ENCODE measurements at regions not wholly inside any gene's neighbourhood (a gene's known extent, or its start where the extent isn't known, plus 50 kb on each side); places are given as distances from the start of the nearest gene placed in this dataset.

- no peak for DNase-seq
These were observed 210.3 kb downstream of the UBE2E3 start for GRCh38 chr2:181190711-181191110.

DNA sequence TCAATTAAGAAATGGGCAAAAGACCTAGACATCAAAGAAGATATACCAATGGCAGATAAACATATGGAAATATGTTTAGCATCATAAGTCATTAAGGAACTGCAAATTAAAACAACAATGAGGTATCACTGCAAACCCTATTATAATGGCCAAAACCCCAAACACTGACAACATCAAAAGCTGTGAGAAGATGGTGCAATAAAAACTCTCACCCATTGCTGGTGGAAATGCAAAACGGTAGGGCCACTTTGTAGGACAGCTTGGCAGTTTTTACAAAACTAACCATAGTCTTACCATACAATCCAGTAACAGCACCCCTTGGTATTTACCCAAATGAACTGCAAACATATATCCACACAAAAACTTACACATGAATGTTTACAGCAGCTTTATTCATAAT, 213.1 kb downstream of the UBE2E3 start:
- no peak for DNase-seq

- no peak for DNase-seq
These were observed 216.0 kb downstream of the UBE2E3 start for GRCh38 chr2:181196401-181196800.

- no peak for DNase-seq
These were observed 216.8 kb downstream of the UBE2E3 start for GRCh38 chr2:181197140-181197760.

DNA sequence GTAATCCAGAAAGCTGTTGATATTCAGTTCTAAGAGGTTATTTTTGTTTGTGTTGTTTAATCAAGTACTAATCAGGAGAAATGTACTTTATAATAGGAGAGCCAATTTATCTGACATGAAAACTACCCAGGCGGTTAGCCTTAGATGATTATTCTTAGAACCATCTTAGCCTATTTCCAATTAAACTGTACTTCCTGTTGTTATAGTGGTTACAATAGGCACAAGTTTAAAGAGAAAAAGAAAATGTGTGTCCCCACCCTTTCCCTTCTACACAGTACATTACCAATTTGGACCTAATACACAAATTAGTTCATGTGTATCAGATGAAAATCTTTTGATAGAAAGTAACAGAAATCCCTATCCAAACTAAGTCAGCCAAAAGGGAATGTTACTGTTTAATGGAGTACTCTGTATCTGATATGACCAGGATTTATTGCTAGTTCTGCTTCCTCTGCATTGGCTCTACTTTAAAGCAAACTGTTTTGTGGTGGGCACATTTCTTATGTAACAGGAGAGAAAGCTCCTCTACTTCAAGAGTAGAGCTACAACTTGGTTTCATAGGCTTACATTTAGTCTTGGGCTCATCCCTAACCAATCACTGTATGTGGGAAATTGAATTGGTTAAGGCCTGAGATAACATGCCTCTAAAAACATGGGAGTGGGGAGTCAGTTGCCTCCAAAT, 217.9 kb downstream of the UBE2E3 start:
- no peak for DNase-seq

GRCh38 chr2:181203412-181203811, 223.0 kb downstream of the UBE2E3 start:
- no peak for DNase-seq

- no peak for DNase-seq
These were observed 223.5 kb downstream of the UBE2E3 start for GRCh38 chr2:181203916-181204315.

DNA sequence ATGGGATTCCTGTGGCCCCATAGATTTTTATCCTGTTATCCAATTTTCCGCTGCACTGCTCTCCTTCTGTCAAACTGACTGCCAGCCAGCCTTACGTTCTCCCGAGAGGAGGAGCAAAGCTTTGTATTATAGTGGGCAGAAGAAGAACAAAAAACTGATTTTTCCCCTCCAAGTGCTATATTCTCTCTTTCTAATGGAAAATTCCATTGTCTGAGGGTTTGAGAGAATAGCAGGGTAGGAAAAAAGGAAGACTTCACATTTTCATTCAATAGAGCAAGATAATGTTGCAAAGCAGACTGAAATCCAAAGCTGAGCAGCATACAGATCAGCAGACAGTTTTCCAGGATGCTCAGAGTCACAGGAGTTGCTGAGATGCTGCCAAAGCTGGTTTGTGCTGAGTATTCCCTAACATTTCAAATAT, 238.0 kb downstream of the UBE2E3 start:
- DNase-seq = no peak

DNA sequence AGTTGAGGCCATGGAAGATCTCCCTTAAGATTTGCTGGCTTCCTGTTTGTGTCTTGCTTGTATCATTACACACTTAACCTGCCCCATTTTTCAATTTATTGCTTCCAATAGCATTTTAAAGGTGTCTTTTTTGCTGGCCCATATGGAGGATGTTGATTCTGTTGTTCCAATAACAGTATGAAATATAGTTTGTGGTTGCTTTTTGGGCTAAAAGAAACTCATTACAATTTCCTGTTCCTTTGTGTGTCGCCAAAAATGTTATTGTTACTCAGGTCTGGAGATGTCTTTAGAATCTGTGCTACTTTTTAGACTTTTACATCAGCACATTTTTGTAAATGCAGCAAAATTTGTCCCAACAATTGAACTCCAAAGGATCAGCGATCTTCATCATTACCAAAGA, 234.0 kb upstream of the ITGA4 start:
- DNase-seq = no peak

- no peak for DNase-seq
These were observed 232.3 kb upstream of the ITGA4 start for GRCh38 chr2:181224866-181225265.

- no peak for DNase-seq
These were observed 228.5 kb upstream of the ITGA4 start for GRCh38 chr2:181228661-181229060.

- no peak for DNase-seq
These were observed 226.0 kb upstream of the ITGA4 start for GRCh38 chr2:181231151-181231550.

GRCh38 chr2:181231886-181232621, 225.1 kb upstream of the ITGA4 start:
- no peak for DNase-seq

DNA sequence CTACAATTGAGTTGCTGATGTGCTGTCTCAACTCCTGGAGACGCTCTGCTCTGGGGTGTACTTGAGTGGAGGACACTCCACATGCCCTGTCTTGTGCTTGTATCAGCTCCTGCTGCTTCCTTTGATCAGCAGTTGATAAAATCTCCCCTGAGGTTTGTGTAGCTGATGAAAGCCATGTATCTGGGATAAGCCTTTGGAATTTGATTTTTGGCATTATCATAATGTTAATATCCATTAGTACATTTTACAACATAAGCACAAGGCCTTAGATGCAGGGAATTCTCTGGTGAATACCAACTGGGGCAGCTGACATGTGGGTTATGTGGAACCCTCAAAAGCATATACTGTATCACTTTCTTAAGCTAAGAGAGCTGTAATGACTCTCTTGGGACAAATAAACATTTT, 222.7 kb upstream of the ITGA4 start:
- peak; percentile 22 for DNase-seq

- DNase-seq = no peak
These were observed 222.2 kb upstream of the ITGA4 start for GRCh38 chr2:181235011-181235410.

GRCh38 chr2:181235683-181236459, 221.3 kb upstream of the ITGA4 start:
- no peak for DNase-seq

GRCh38 chr2:181239201-181239799, 217.9 kb upstream of the ITGA4 start:
- DNase-seq = no peak

DNA sequence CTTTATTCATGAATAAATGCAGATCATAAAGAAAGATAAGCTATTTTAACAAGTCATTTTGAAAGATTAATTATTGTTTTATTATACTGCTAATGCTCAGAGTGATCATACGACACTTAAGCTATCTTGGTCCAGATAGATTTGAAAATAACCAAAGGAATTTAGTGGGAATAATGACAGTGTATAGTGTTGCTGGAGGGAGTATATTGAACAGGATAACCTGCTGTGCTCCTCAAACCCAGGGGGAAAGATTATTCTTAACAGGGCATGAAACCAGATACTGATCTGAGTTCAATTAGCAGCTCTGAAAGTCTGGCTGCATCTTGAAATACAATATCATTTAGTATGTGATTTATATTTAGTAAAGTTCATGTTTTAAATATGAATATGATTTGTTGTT, 216.3 kb upstream of the ITGA4 start:
- DNase-seq = no peak

DNA sequence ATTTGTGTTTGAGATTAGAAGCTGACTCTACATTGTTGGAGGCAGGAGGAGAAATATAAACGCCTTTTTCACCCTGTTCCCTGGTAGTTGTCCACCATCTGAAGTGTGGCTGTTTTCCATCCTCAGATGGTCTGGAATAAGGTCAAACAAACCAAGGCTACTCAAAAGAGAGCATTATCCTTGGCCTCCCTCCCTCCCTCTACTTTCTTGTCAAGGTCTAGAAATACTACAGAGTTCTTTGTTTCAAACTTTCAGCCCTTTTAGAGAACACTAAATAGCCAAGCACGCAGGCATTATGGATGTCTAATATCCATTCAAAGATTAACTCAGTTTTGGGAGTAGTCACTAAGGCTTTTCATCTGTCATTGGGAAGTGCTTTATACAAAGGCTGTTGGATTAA, 215.8 kb upstream of the ITGA4 start:
- no peak for DNase-seq

DNA sequence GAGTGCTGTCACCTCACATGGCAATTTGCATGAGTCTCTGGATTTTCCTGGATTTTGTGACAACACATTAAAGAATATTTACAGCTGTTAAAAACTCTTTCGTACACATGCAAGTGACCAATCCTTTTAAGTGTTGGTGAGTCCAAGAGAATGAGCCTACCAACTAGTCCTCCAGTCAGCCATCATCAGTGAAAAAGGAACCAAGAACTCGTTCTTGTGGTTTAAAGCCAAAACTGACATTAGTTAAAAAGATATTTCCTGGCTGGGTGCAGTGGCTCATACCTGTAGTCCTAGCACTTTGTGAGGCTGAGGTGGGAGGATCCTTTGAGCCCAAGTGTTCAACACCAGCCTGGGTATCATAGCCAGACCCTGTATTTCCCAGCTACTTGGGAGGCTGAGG, 215.4 kb upstream of the ITGA4 start:
- DNase-seq = no peak

GRCh38 chr2:181242262-181242661, 214.9 kb upstream of the ITGA4 start:
- no peak for DNase-seq

GRCh38 chr2:181243319-181243718, 213.9 kb upstream of the ITGA4 start:
- no peak for DNase-seq

DNA sequence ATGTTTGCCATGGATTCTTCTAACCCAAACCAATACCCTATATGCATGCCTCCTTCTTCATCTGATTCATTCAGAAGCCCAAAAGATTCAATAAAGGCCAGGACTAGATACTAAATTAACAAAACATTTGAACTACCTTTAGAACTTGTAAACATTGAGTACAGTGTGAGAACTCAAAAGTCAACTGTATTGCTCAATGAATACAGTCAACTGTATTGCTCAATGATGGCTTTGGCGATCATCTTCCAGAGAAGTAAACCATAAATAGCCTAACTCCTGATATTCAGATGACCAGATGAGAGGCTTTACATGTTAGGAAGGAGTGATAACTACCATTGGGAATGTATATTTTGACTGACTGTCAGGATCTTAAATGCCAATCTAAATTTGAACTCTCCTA, 206.5 kb upstream of the ITGA4 start:
- no peak for DNase-seq
